ENCODE measurements at regions not wholly inside any gene's neighbourhood (a gene's known extent, or its start where the extent isn't known, plus 50 kb on each side); places are given as distances from the start of the nearest gene placed in this dataset.

DNA sequence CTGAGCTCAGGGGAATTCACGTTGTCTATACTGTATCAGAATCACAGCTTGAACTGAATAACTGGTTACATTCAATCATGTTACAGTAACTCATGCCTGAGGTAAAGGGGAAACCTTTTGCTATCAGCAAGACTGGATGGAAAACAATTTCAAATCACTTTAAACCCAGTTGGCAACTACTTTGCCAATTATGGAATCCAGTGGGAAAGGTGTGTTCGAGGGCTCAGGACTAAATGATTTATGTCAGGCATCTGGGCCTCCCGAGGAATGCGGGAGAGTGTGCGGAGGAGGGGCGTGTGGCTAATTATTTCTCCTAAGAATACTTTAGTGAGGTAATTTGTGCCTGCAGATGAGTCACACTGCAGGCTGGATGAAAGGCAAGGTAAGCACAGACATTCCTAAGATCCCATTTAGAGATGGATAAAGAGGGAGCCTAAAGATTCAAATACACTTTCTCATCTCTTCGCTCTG lies 100.1 kb downstream of the HRH4 start:
- H3K4me3 ChIP-seq (ENCODE audit: low read depth, low read length), result no peak overlapping the region
- TF ChIP-seq, protein P1, sequence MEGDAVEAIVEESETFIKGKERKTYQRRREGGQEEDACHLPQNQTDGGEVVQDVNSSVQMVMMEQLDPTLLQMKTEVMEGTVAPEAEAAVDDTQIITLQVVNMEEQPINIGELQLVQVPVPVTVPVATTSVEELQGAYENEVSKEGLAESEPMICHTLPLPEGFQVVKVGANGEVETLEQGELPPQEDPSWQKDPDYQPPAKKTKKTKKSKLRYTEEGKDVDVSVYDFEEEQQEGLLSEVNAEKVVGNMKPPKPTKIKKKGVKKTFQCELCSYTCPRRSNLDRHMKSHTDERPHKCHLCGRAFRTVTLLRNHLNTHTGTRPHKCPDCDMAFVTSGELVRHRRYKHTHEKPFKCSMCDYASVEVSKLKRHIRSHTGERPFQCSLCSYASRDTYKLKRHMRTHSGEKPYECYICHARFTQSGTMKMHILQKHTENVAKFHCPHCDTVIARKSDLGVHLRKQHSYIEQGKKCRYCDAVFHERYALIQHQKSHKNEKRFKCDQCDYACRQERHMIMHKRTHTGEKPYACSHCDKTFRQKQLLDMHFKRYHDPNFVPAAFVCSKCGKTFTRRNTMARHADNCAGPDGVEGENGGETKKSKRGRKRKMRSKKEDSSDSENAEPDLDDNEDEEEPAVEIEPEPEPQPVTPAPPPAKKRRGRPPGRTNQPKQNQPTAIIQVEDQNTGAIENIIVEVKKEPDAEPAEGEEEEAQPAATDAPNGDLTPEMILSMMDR (IDR thresholded peaks at IDR 0.05; ENCODE audit: insufficient read depth, low read depth, low read length), result no peak
- DNase-seq (ENCODE audit: low read depth), result no peak

DNA sequence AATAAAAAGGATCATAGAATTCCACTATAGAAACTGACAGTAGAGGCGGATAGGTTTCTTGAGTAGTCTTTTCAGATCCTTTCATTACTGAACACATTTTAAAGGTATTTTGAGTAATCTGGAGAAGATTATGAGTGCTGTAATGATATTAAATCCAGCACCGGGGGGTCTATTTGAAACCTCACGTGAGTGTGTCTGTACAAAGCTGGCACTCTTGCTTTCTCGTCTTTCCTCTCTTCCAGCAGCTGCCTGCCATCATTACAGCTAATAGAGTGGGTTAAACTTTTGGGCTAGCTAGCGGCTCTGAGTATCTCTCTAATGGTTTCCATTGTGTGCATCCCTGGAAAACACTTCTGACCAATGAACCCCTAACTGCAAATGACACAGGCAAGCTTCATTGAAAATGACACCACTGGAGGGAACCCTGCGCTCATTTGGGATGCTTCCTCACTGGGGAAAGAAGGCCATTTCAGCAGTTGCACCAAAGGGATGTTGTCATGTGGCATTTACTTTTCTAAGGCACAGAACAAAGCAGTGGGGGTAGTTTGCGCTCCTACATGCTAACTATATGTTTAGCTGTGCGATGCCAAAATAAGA lies 101.0 kb downstream of the HRH4 start:
- no peak overlapping the region for H3K4me3 ChIP-seq (ENCODE audit: low read depth, low read length)
- TF ChIP-seq, protein P1 (IDR thresholded peaks at IDR 0.05; ENCODE audit: insufficient read depth, low read depth, low read length), result no peak
- DNase-seq (ENCODE audit: low read depth), result no peak

DNA sequence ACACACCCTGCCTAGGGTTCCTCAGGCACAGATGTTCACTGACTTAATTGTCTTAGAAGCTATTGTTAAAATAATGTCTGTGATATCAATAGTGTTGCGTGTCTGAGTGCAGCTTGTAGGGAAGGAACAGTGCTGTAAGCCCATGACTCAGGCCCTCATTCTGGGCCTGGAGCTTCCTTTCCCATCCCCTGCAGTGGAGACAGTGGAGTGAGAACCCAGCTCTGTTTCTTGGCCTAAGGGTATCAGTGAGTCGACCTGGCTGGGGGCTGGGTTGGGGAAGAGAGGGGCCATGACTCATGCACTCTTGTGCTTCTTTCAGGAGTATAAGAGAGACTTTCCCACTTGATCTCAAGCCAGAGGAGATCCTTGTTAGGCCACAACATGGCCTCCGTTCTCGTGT lies 106.8 kb downstream of the HRH4 start:
- no peak overlapping the region for H3K4me3 ChIP-seq (ENCODE audit: low read depth, low read length)
- DNase-seq (ENCODE audit: low read depth), result no peak
- TF ChIP-seq, protein P1 (IDR thresholded peaks at IDR 0.05; ENCODE audit: insufficient read depth, low read depth, low read length), result no peak

DNA sequence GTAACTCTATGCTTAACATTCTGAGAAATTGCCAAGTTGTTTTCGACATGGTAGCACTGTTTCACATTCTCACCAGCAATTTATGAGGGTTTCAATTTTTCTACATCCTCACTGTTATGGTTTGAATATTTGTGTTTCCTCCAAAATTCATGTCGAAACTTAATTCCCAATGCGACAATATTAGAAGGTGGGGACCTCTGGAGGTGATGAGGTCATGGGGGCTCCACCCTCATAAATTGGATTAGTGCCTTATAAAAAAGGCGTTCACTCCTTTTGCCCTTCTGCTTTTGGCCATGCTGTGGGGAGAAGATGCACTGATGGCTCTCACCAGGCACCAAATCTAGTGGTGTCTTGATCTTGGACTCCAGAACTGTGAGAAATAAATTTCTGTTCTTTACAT lies 110.3 kb downstream of the HRH4 start:
- no peak for DNase-seq (ENCODE audit: low read depth)
- no peak overlapping the region for H3K4me3 ChIP-seq (ENCODE audit: low read depth, low read length)
- TF ChIP-seq, protein P1 (IDR thresholded peaks at IDR 0.05; ENCODE audit: insufficient read depth, low read depth, low read length), result no peak

DNA sequence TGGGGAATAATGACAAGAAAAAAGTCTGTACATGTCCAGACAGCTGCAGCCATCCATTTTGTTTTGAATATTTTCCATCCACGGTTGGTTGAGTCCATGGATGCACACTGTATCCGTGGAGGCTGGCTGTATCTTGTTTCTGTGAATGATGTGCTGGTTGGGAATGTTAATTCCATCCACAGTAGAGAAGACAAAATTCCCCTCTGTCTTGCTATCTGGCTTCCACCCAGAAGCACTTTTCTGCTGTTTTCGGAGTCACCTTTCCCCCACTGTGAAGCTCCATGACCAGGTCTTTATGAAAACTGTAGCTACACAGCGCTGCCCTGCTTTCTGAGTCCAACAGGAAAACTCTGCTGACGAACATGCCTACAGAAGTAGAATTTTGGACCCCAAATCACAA lies 122.3 kb downstream of the HRH4 start:
- TF ChIP-seq, protein P1 (IDR thresholded peaks at IDR 0.05; ENCODE audit: insufficient read depth, low read depth, low read length), result no peak
- no peak for DNase-seq (ENCODE audit: low read depth)
- no peak overlapping the region for H3K4me3 ChIP-seq (ENCODE audit: low read depth, low read length)

DNA sequence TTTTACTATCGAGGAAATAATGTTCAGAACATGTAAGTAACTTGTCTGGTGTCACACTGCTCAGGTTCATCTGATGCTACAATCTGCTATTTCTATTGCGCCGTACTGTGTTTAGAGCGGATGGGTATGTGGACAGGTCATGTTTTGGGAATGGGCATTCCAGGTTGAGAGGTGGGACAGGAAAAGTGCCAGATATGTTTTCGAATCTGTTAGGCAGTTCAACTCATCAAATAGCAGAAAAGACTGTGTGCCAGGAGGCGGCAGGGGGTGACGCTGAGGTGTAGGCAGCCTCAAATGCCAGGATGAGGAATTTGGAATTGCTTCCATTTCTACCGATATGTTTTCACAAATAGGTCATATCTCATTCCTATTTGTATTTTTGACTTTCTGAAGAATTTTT lies 123.8 kb downstream of the HRH4 start:
- DNase-seq (ENCODE audit: low read depth), result no peak
- H3K4me3 ChIP-seq (ENCODE audit: low read depth, low read length), result no peak overlapping the region
- TF ChIP-seq, protein P1 (IDR thresholded peaks at IDR 0.05; ENCODE audit: insufficient read depth, low read depth, low read length), result no peak

DNA sequence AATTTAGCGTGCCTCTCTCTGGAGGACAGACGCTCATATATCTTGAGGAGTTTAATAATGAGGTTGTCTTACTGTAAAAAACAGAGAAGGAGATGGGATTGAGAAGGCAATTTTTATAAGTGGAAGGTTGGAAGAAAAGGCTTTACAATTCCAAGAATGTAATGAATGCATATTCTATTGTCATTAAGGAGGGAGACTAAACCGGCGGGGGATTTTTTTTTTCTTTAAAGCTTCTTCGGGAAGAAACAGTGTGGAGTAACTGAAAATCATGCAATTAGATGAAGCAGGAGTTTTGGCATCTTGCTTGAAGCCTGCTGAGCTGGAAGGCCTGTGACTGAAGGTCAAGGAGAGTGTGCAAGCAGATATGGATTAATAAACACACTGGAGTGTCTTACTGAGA lies 124.4 kb downstream of the HRH4 start:
- H3K4me3 ChIP-seq (ENCODE audit: low read depth, low read length), result no peak overlapping the region
- no peak for DNase-seq (ENCODE audit: low read depth)
- TF ChIP-seq, protein P1 (IDR thresholded peaks at IDR 0.05; ENCODE audit: insufficient read depth, low read depth, low read length), result no peak

All from fibroblast of villous mesenchyme (primary cell).